T-cell (primary cell): ENCODE measurements at regions not wholly inside any gene's neighbourhood (a gene's known extent, or its start where the extent isn't known, plus 50 kb on each side); places are given as distances from the start of the nearest gene placed in this dataset.
"Not testable (repeated sequence)": the region's sequence is repeated elsewhere in the genome, so short reads cannot be mapped to it uniquely, and the experiment has no call there.

Experiments
- ATAC-seq, 4 experiments: fragments of 200-7000 bp in 3 of 4; fragments of 150-1000 bp in 1 of 4; cut with Tn5 transposase; replicated peaks in 1 of 4; 1 replicate in 3 of 4; 2 replicates in 1 of 4; pipeline ENCODE4 v1.10.0; 2021; ENCODE audit warnings: moderate library complexity in 3 of 4, mild to moderate bottlenecking in 2 of 4, moderate number of reproducible peaks in 1 of 4
- CTCF ChIA-PET, 2 donors: fragments of 300-600 bp; sonication (Branson Sonifier 250); formaldehyde crosslinking; loops; one replicate each; lab custom pipeline; 2022; ENCODE audit warnings: antibody characterized with exemption in 2 of 2; lab: Charles Lee
- POLR2A ChIA-PET, 2 donors: fragments of 300-600 bp; sonication (Branson Sonifier 250); formaldehyde crosslinking; loops; one replicate each; lab custom pipeline; 2022; ENCODE audit warnings: antibody characterized with exemption in 2 of 2; lab: Charles Lee
- DNase-seq, 35 experiments: peaks; one replicate each; pipeline versions ENCODE4 v3.0.0 to v3.0.0-alpha.2; 2013 to 2023
- H3K27ac ChIP-seq: one replicate; pipeline ENCODE4 v1.5.1; 2013; ENCODE audit warnings: low read length
- H3K27me3 ChIP-seq, 2 experiments: replicated peaks in 1 of 2; 1 replicate in 1 of 2; 2 replicates in 1 of 2; pipeline versions ENCODE4 v1.6.1 to v1.7.0; 2013; ENCODE audit warnings: low read length in 1 of 2, mixed read lengths in 1 of 2; ENCODE audit not compliant: control insufficient read depth in 2 of 2, insufficient read depth in 2 of 2; ENCODE audit errors: extremely low read depth in 1 of 2
- H3K36me3 ChIP-seq, 2 donors: 1 replicate in 1 of 2; 2 replicates in 1 of 2; pipeline versions ENCODE4 v1.6.1 to v1.7.0; 2013; ENCODE audit warnings: low read length in 1 of 2; ENCODE audit not compliant: control insufficient read depth in 2 of 2, insufficient read depth in 1 of 2; ENCODE audit errors: extremely low read depth in 1 of 2
- H3K4me1 ChIP-seq, 2 experiments: 1 replicate in 1 of 2; 2 replicates in 1 of 2; pipeline versions ENCODE4 v1.6.1 to v1.7.0; 2013; ENCODE audit warnings: low read length in 2 of 2, mixed read lengths in 1 of 2; ENCODE audit not compliant: insufficient read depth in 2 of 2, control insufficient read depth in 1 of 2; ENCODE audit errors: extremely low read depth in 1 of 2
- H3K4me3 ChIP-seq, 2 donors: 1 replicate in 1 of 2; 2 replicates in 1 of 2; pipeline versions ENCODE4 v1.5.1 to v1.7.0; 2013; ENCODE audit warnings: mild to moderate bottlenecking in 2 of 2, low read length in 1 of 2, moderate library complexity in 1 of 2; ENCODE audit not compliant: control insufficient read depth in 1 of 2; ENCODE audit errors: extremely low read depth in 1 of 2
- H3K9me3 ChIP-seq: 2 replicates; pipeline ENCODE4 v1.7.0; 2013
- H3K27ac Mint-ChIP-seq, 2 donors: one replicate each; pipeline ENCODE4 v1.8.0; 2020 to 2021; ENCODE audit warnings: mild to moderate bottlenecking in 2 of 2, mixed read lengths in 2 of 2
- H3K27me3 Mint-ChIP-seq, 2 donors: one replicate each; pipeline ENCODE4 v1.8.0; 2021 to 2022; ENCODE audit warnings: mixed read lengths in 2 of 2
- H3K36me3 Mint-ChIP-seq: one replicate; pipeline ENCODE4 v1.8.0; 2021; ENCODE audit warnings: mixed read lengths
- H3K4me1 Mint-ChIP-seq, 3 donors: one replicate each; pipeline ENCODE4 v1.8.0; 2020 to 2022; ENCODE audit warnings: mixed read lengths in 3 of 3, mild to moderate bottlenecking in 1 of 3
- H3K4me3 Mint-ChIP-seq, 3 donors: one replicate each; pipeline ENCODE4 v1.8.0; 2020 to 2022; ENCODE audit warnings: mild to moderate bottlenecking in 3 of 3, mixed read lengths in 3 of 3, moderate library complexity in 3 of 3
- H3K9me3 Mint-ChIP-seq, 3 donors: one replicate each; pipeline ENCODE4 v1.8.0; 2020 to 2022; ENCODE audit warnings: mixed read lengths in 3 of 3
- WGBS: methylation state at CpG from one replicate; pipeline ENCODE4 v1.1.5; 2013; ENCODE audit warnings: missing lambda C conversion rate; ENCODE audit not compliant: insufficient coverage; 5-methylcytosine and 5-hydroxymethylcytosine counted together

DNA sequence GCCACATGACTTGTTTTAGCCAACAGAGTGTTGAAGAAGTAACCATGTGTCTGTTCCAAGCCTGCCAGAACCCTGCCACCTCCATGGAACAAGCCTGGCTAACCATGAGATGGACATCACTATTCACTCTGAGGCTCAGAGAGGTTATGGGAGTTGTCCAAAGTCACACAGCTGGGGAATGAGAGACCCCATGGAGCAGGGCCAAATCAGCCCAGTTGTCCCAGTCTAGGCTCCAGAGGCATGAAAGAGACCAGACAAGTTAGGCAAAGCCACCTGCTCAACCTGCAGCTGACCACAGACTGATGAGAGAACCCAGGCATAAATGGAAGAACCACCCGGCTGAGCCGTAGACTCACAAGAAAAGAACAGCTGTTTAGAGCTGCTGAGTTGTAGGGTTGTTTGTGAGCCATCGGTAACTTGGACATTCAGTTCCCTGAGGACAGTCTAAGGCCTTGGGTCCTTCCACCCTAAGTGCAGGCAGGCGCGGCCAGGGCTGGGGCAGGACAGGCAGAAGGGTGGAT is 74.7 kb upstream of the PHF21B start:
- H3K27ac ChIP-seq: no peak overlapping the region

DNA sequence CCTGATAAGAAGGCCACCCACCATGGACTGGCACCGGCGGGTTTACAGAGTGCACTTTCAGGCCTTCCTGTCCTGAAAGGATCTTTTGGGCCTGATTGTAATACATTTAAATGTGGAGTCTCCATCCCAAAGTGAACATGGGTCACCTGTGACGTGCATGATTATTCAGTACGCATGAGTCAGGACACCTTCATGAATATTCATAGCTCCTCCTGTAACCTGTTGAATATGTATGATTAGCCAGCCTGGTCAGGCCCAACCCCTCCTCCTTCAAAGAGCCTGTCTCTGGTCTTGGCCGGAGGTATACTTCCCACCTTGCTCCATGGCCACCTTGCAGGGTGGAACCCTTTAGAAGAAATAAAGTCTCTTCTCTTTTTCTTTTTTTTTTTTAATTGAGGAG is 75.9 kb upstream of the NUP50 start:
- no CpG with 5 or more reads among the region's 5 CpGs for WGBS
- H3K27me3 ChIP-seq: peaks cover 0 to 31% of the 10 kb centered on the region in 2 experiments
- ChIA-PET CTCF (no interaction called here), POLR2A (interaction anchor here in 1 of 2 donors (0.6 kb wide), 1 partner anchor 1284 kb away, joined by 3 read pairs; no protein-coding TSS in a partner anchor)
- no peaks in the 10 kb centered on the region for H3K4me1 Mint-ChIP-seq
- no peak for ATAC-seq
- no peaks in the 10 kb centered on the region for H3K9me3 ChIP-seq
- H3K27ac Mint-ChIP-seq: no peak overlapping the region
- no peak overlapping the region for H3K27ac ChIP-seq
- no peak overlapping the region for H3K4me3 ChIP-seq
- no peak for DNase-seq
- H3K4me1 ChIP-seq: peaks cover 0 to 2% of the 10 kb centered on the region in 2 experiments
- H3K36me3 Mint-ChIP-seq: no peaks in the 10 kb centered on the region
- no peaks in the 10 kb centered on the region for H3K9me3 Mint-ChIP-seq
- no peak overlapping the region for H3K4me3 Mint-ChIP-seq
- no peaks in the 10 kb centered on the region for H3K36me3 ChIP-seq
- peaks cover 19 to 26% of the 10 kb centered on the region in 2 donors for H3K27me3 Mint-ChIP-seq

More for the DNA sequence above, 74.7 kb upstream of the PHF21B start:
- no peak overlapping the region for H3K4me3 Mint-ChIP-seq
- H3K36me3 Mint-ChIP-seq: no peaks in the 10 kb centered on the region
- ChIA-PET POLR2A (no interaction called here), CTCF (no interaction called here)
- no peak overlapping the region for H3K27ac Mint-ChIP-seq
- H3K27me3 Mint-ChIP-seq: peaks cover 29 to 37% of the 10 kb centered on the region in 2 donors
- ATAC-seq (no peak), DNase-seq (no peak)
- peaks cover 4 to 5% (median 5%) of the 10 kb centered on the region in 3 donors for H3K9me3 Mint-ChIP-seq
- 100% methylated on average over 5 of the region's 5 CpGs for WGBS
- Histone ChIP-seq H3K4me1 (peaks cover 0 to 2% of the 10 kb centered on the region in 2 experiments), H3K36me3 (no peaks in the 10 kb centered on the region), H3K4me3 (no peak overlapping the region), H3K27me3 (peaks cover 0 to 34% of the 10 kb centered on the region in 2 experiments), H3K9me3 (no peaks in the 10 kb centered on the region)
- peaks cover 0 to 7% (median 0%) of the 10 kb centered on the region in 3 donors for H3K4me1 Mint-ChIP-seq

DNA sequence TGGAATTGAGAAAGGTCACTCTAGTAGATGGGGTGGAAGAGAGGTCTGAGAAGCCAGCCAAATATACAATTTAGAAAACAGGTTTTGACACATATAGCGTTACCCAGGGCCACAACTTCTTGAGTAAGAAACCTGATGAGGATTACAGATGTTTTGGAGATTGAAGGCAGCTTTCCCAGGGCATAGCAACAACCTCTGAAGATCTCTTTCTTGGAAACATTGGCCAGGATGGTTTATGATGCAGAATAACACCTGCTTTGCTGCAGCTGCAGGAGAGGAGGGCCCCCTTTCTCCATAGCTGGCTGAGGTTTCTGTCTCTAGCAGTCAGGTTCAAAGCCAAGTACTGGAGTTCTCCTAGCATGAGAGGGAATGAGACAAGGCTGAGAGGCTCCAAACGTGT is 75.1 kb upstream of the NUP50 start:
- ATAC-seq: no peak
- no peaks in the 10 kb centered on the region for H3K36me3 Mint-ChIP-seq
- H3K36me3 ChIP-seq: no peaks in the 10 kb centered on the region
- DNase-seq: no peak
- no peaks in the 10 kb centered on the region for H3K4me1 ChIP-seq
- H3K4me3 Mint-ChIP-seq: no peak overlapping the region
- no peaks in the 10 kb centered on the region for H3K9me3 ChIP-seq
- no peak overlapping the region for H3K27ac Mint-ChIP-seq
- WGBS: 55% methylated on average over 1 of the region's 2 CpGs
- H3K27ac ChIP-seq: no peak overlapping the region
- CTCF ChIA-PET: no interaction called here
- H3K4me1 Mint-ChIP-seq: no peaks in the 10 kb centered on the region
- H3K27me3 ChIP-seq: peaks cover 0 to 27% of the 10 kb centered on the region in 2 experiments
- POLR2A ChIA-PET: no interaction called here
- H3K27me3 Mint-ChIP-seq: peaks cover 14 to 21% of the 10 kb centered on the region in 2 donors
- no peaks in the 10 kb centered on the region for H3K9me3 Mint-ChIP-seq
- H3K4me3 ChIP-seq: no peak overlapping the region

GRCh38 chr22:45090497-45090910 is 73.2 kb upstream of the NUP50 start:
- Histone ChIP-seq H3K4me3 (no peak overlapping the region), H3K36me3 (no peaks in the 10 kb centered on the region), H3K9me3 (no peaks in the 10 kb centered on the region), H3K27me3 (peaks cover 0 to 32% of the 10 kb centered on the region in 2 experiments), H3K27ac (no peak overlapping the region), H3K4me1 (no peaks in the 10 kb centered on the region)
- no peak overlapping the region for H3K27ac Mint-ChIP-seq
- CTCF ChIA-PET: no interaction called here
- H3K9me3 Mint-ChIP-seq: no peaks in the 10 kb centered on the region
- no peaks in the 10 kb centered on the region for H3K4me1 Mint-ChIP-seq
- 64% methylated on average over 5 of the region's 10 CpGs for WGBS
- DNase-seq: no peak
- no peak for ATAC-seq
- POLR2A ChIA-PET: interaction anchor here in 1 of 2 donors (0.6 kb wide), 1 partner anchor 825 kb away, joined by 3 read pairs; no protein-coding TSS in a partner anchor
- no peaks in the 10 kb centered on the region for H3K36me3 Mint-ChIP-seq
- H3K4me3 Mint-ChIP-seq: no peak overlapping the region
- peaks cover 10 to 24% of the 10 kb centered on the region in 2 donors for H3K27me3 Mint-ChIP-seq

DNA sequence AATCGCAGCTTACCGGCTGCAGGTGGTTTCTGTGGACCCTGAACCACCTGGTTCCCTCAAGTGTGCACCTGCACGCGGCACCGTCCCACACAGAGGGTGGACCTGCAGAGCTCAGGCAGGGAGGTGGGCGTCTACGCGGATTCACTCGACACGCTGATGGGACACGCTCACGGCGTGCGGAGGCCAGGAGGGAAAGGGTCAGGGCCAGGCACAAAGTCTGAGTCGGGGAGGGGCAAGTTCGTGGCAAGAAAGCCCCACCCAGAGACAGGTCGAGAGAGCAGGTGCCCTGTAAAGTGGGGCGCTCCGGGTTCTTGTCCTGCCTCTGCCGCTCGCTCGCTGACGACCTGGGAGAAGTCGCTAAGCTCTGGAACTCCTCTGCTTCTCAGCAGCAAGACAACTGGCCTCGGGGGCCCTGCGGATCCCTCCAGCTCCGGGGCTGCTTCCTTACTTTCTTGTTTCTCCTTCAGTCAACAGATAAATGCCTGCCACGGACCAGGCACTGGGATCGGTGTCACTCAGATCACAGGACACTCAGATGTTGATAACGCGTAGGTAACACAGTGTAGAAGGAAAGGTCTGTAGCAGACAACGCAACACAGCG is 72.4 kb upstream of the NUP50 start:
- H3K36me3 Mint-ChIP-seq: no peaks in the 10 kb centered on the region
- DNase-seq (no peak), ATAC-seq (no peak)
- Histone ChIP-seq H3K4me1 (no peaks in the 10 kb centered on the region), H3K27ac (no peak overlapping the region), H3K9me3 (no peaks in the 10 kb centered on the region), H3K27me3 (peaks cover 0 to 39% of the 10 kb centered on the region in 2 experiments), H3K36me3 (no peaks in the 10 kb centered on the region), H3K4me3 (no peak overlapping the region)
- H3K4me3 Mint-ChIP-seq: no peak overlapping the region
- ChIA-PET POLR2A (no interaction called here), CTCF (no interaction called here)
- WGBS: 83% methylated on average over 33 of the region's 33 CpGs
- H3K4me1 Mint-ChIP-seq: peaks cover 0 to 3% (median 0%) of the 10 kb centered on the region in 3 donors
- H3K27me3 Mint-ChIP-seq: peaks cover 12 to 31% of the 10 kb centered on the region in 2 donors
- H3K27ac Mint-ChIP-seq: no peak overlapping the region
- H3K9me3 Mint-ChIP-seq: no peaks in the 10 kb centered on the region

DNA sequence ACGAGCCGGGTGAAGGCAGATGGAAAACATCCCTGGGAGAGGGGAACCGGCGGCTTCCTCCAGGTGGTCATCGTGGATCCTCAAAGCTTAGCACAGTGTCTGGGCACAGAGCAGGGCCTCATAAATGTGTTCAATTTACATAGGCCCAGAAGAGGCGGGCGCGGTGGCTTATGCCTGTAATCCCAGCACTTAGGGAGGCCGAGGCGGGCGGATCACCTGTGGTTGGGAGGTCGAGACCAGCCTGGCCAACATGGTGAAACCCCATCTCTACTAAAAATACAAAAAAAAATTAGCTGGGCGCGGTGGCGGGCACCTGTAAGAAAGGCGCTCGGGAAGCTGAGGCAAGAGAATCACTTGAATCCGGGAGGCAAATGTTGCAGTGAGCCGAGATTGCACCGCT is 71.8 kb upstream of the NUP50 start:
- H3K4me1 Mint-ChIP-seq, CTCF ChIA-PET, ATAC-seq, H3K9me3 ChIP-seq, POLR2A ChIA-PET, H3K27ac ChIP-seq, H3K4me3 ChIP-seq, H3K9me3 Mint-ChIP-seq, H3K4me1 ChIP-seq, H3K27ac Mint-ChIP-seq, H3K36me3 Mint-ChIP-seq, DNase-seq, H3K36me3 ChIP-seq, H3K4me3 Mint-ChIP-seq: not testable (repeated sequence)
- 91% methylated on average over 10 of the region's 20 CpGs for WGBS
- H3K27me3 Mint-ChIP-seq: peaks cover 14 to 30% of the 10 kb centered on the region in 2 donors
- H3K27me3 ChIP-seq: peaks cover 0 to 40% of the 10 kb centered on the region in 2 experiments
